T-cell (primary cell): ENCODE measurements at regions not wholly inside any gene's neighbourhood (a gene's known extent, or its start where the extent isn't known, plus 50 kb on each side); places are given as distances from the start of the nearest gene placed in this dataset.

Experiments
- ATAC-seq, 4 experiments: fragments of 200-7000 bp in 3 of 4; fragments of 150-1000 bp in 1 of 4; cut with Tn5 transposase; replicated peaks in 1 of 4; 1 replicate in 3 of 4; 2 replicates in 1 of 4; pipeline ENCODE4 v1.10.0; 2021; ENCODE audit warnings: moderate library complexity in 3 of 4, mild to moderate bottlenecking in 2 of 4, moderate number of reproducible peaks in 1 of 4
- CTCF ChIA-PET, 2 donors: fragments of 300-600 bp; sonication (Branson Sonifier 250); formaldehyde crosslinking; loops; one replicate each; lab custom pipeline; 2022; ENCODE audit warnings: antibody characterized with exemption in 2 of 2; lab: Charles Lee
- POLR2A ChIA-PET, 2 donors: fragments of 300-600 bp; sonication (Branson Sonifier 250); formaldehyde crosslinking; loops; one replicate each; lab custom pipeline; 2022; ENCODE audit warnings: antibody characterized with exemption in 2 of 2; lab: Charles Lee
- DNase-seq, 35 experiments: peaks; one replicate each; pipeline versions ENCODE4 v3.0.0 to v3.0.0-alpha.2; 2013 to 2023
- H3K27ac ChIP-seq: one replicate; pipeline ENCODE4 v1.5.1; 2013; ENCODE audit warnings: low read length
- H3K27me3 ChIP-seq, 2 experiments: replicated peaks in 1 of 2; 1 replicate in 1 of 2; 2 replicates in 1 of 2; pipeline versions ENCODE4 v1.6.1 to v1.7.0; 2013; ENCODE audit warnings: low read length in 1 of 2, mixed read lengths in 1 of 2; ENCODE audit not compliant: control insufficient read depth in 2 of 2, insufficient read depth in 2 of 2; ENCODE audit errors: extremely low read depth in 1 of 2
- H3K36me3 ChIP-seq, 2 donors: 1 replicate in 1 of 2; 2 replicates in 1 of 2; pipeline versions ENCODE4 v1.6.1 to v1.7.0; 2013; ENCODE audit warnings: low read length in 1 of 2; ENCODE audit not compliant: control insufficient read depth in 2 of 2, insufficient read depth in 1 of 2; ENCODE audit errors: extremely low read depth in 1 of 2
- H3K4me1 ChIP-seq, 2 experiments: 1 replicate in 1 of 2; 2 replicates in 1 of 2; pipeline versions ENCODE4 v1.6.1 to v1.7.0; 2013; ENCODE audit warnings: low read length in 2 of 2, mixed read lengths in 1 of 2; ENCODE audit not compliant: insufficient read depth in 2 of 2, control insufficient read depth in 1 of 2; ENCODE audit errors: extremely low read depth in 1 of 2
- H3K4me3 ChIP-seq, 2 donors: 1 replicate in 1 of 2; 2 replicates in 1 of 2; pipeline versions ENCODE4 v1.5.1 to v1.7.0; 2013; ENCODE audit warnings: mild to moderate bottlenecking in 2 of 2, low read length in 1 of 2, moderate library complexity in 1 of 2; ENCODE audit not compliant: control insufficient read depth in 1 of 2; ENCODE audit errors: extremely low read depth in 1 of 2
- H3K9me3 ChIP-seq: 2 replicates; pipeline ENCODE4 v1.7.0; 2013
- H3K27ac Mint-ChIP-seq, 2 donors: one replicate each; pipeline ENCODE4 v1.8.0; 2020 to 2021; ENCODE audit warnings: mild to moderate bottlenecking in 2 of 2, mixed read lengths in 2 of 2
- H3K27me3 Mint-ChIP-seq, 2 donors: one replicate each; pipeline ENCODE4 v1.8.0; 2021 to 2022; ENCODE audit warnings: mixed read lengths in 2 of 2
- H3K36me3 Mint-ChIP-seq: one replicate; pipeline ENCODE4 v1.8.0; 2021; ENCODE audit warnings: mixed read lengths
- H3K4me1 Mint-ChIP-seq, 3 donors: one replicate each; pipeline ENCODE4 v1.8.0; 2020 to 2022; ENCODE audit warnings: mixed read lengths in 3 of 3, mild to moderate bottlenecking in 1 of 3
- H3K4me3 Mint-ChIP-seq, 3 donors: one replicate each; pipeline ENCODE4 v1.8.0; 2020 to 2022; ENCODE audit warnings: mild to moderate bottlenecking in 3 of 3, mixed read lengths in 3 of 3, moderate library complexity in 3 of 3
- H3K9me3 Mint-ChIP-seq, 3 donors: one replicate each; pipeline ENCODE4 v1.8.0; 2020 to 2022; ENCODE audit warnings: mixed read lengths in 3 of 3
- WGBS: methylation state at CpG from one replicate; pipeline ENCODE4 v1.1.5; 2013; ENCODE audit warnings: missing lambda C conversion rate; ENCODE audit not compliant: insufficient coverage; 5-methylcytosine and 5-hydroxymethylcytosine counted together

GRCh38 chr13:39266426-39266825 lies 228.2 kb downstream of the NHLRC3 start:
- Mint-ChIP-seq H3K36me3 (no peaks in the 10 kb centered on the region), H3K4me3 (no peak overlapping the region), H3K27me3 (peaks cover 1 to 28% of the 10 kb centered on the region in 2 donors), H3K9me3 (peaks cover 0 to 8% (median 0%) of the 10 kb centered on the region in 3 donors), H3K4me1 (no peaks in the 10 kb centered on the region), H3K27ac (no peak overlapping the region)
- no peaks in the 10 kb centered on the region for H3K27me3 ChIP-seq
- H3K27ac ChIP-seq: no peak overlapping the region
- no peak overlapping the region for H3K4me3 ChIP-seq
- ChIA-PET POLR2A (no interaction called here), CTCF (no interaction called here)
- DNase-seq (no peak), ATAC-seq (no peak)
- no peaks in the 10 kb centered on the region for H3K36me3 ChIP-seq
- no peaks in the 10 kb centered on the region for H3K4me1 ChIP-seq
- H3K9me3 ChIP-seq: no peaks in the 10 kb centered on the region

GRCh38 chr13:39268398-39268797 lies 230.1 kb downstream of the NHLRC3 start:
- H3K9me3 ChIP-seq: no peaks in the 10 kb centered on the region
- H3K36me3 ChIP-seq: no peaks in the 10 kb centered on the region
- H3K36me3 Mint-ChIP-seq: no peaks in the 10 kb centered on the region
- ChIA-PET POLR2A (no interaction called here), CTCF (no interaction called here)
- H3K27me3 ChIP-seq: no peaks in the 10 kb centered on the region
- 36% methylated on average over 1 of the region's 3 CpGs for WGBS
- H3K4me1 ChIP-seq: no peaks in the 10 kb centered on the region
- H3K27me3 Mint-ChIP-seq: peaks cover 1 to 21% of the 10 kb centered on the region in 2 donors
- DNase-seq: no peak
- no peak overlapping the region for H3K4me3 ChIP-seq
- no peak overlapping the region for H3K27ac ChIP-seq
- ATAC-seq: no peak
- H3K4me3 Mint-ChIP-seq: no peak overlapping the region
- no peak overlapping the region for H3K27ac Mint-ChIP-seq
- H3K9me3 Mint-ChIP-seq: peaks cover 0 to 8% (median 0%) of the 10 kb centered on the region in 3 donors
- no peaks in the 10 kb centered on the region for H3K4me1 Mint-ChIP-seq

GRCh38 chr13:39269004-39269403 lies 230.7 kb downstream of the NHLRC3 start:
- no peak overlapping the region for H3K4me3 ChIP-seq
- CTCF ChIA-PET: no interaction called here
- DNase-seq: no peak
- Mint-ChIP-seq H3K4me1 (no peaks in the 10 kb centered on the region), H3K4me3 (no peak overlapping the region), H3K36me3 (no peaks in the 10 kb centered on the region), H3K27ac (no peak overlapping the region), H3K27me3 (peaks cover 1 to 21% of the 10 kb centered on the region in 2 donors), H3K9me3 (peaks cover 0 to 8% (median 0%) of the 10 kb centered on the region in 3 donors)
- no peaks in the 10 kb centered on the region for H3K27me3 ChIP-seq
- no peaks in the 10 kb centered on the region for H3K36me3 ChIP-seq
- no peak overlapping the region for H3K27ac ChIP-seq
- POLR2A ChIA-PET: no interaction called here
- no peaks in the 10 kb centered on the region for H3K4me1 ChIP-seq
- H3K9me3 ChIP-seq: no peaks in the 10 kb centered on the region
- whole genome bisulfite sequencing: 78% methylated on average over 1 of the region's 2 CpGs
- no peak for ATAC-seq

DNA sequence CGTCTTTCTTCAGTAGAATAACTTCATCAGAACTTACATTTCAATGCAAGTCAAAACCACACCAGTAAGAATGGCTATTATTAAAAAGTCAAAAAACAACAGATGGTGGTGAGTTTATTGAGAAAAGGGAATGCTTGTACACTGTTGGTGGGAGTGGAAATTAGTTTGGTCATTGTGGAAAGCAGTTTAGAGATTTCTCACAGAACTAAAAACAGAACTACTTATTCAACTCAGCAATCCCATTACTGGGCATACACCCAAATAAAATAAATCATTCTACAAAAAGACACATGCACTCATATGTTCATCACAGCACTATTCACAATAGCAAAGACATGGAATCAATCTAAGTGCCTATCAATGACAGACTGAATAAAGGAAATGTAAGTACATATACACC lies 231.2 kb downstream of the NHLRC3 start:
- Histone ChIP-seq H3K36me3 (no peaks in the 10 kb centered on the region), H3K27ac (no peak overlapping the region), H3K4me3 (no peak overlapping the region), H3K9me3 (no peaks in the 10 kb centered on the region), H3K4me1 (no peaks in the 10 kb centered on the region), H3K27me3 (no peaks in the 10 kb centered on the region)
- DNase-seq (no peak), ATAC-seq (no peak)
- Mint-ChIP-seq H3K27me3 (peaks cover 1 to 21% of the 10 kb centered on the region in 2 donors), H3K9me3 (peaks cover 0 to 8% (median 0%) of the 10 kb centered on the region in 3 donors), H3K36me3 (no peaks in the 10 kb centered on the region), H3K4me1 (no peaks in the 10 kb centered on the region), H3K27ac (no peak overlapping the region), H3K4me3 (no peak overlapping the region)
- ChIA-PET CTCF (no interaction called here), POLR2A (no interaction called here)
- no CpG with 5 or more reads among the region's 1 CpG for WGBS

DNA sequence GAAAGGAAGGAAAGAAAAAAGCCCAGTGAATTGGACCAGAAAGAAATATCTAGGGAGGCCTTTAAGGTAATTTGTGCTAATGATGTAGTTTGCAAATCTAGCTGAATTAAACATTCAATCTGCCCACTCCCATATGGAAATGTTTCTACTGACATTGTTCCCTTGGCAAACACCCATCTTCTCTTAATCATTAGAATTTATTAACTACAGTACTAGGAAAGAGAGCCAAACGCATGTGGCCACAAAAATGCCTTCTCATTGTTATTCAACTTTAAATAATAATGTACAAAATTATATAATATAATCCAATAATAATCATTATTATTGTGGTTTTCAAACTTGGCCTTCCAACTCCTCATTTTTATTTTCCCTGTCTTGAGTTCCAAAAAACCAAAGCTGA lies 234.7 kb downstream of the NHLRC3 start:
- ChIA-PET CTCF (no interaction called here), POLR2A (no interaction called here)
- Histone ChIP-seq H3K27ac (no peak overlapping the region), H3K27me3 (no peaks in the 10 kb centered on the region), H3K4me3 (no peak overlapping the region), H3K4me1 (no peaks in the 10 kb centered on the region), H3K9me3 (no peaks in the 10 kb centered on the region), H3K36me3 (no peaks in the 10 kb centered on the region)
- Mint-ChIP-seq H3K36me3 (no peaks in the 10 kb centered on the region), H3K4me1 (no peaks in the 10 kb centered on the region), H3K27ac (no peak overlapping the region), H3K27me3 (peaks cover 3 to 13% of the 10 kb centered on the region in 2 donors), H3K9me3 (no peaks in the 10 kb centered on the region), H3K4me3 (no peak overlapping the region)
- ATAC-seq: no peak
- WGBS: no CpG with 5 or more reads among the region's 1 CpG
- DNase-seq: no peak

DNA sequence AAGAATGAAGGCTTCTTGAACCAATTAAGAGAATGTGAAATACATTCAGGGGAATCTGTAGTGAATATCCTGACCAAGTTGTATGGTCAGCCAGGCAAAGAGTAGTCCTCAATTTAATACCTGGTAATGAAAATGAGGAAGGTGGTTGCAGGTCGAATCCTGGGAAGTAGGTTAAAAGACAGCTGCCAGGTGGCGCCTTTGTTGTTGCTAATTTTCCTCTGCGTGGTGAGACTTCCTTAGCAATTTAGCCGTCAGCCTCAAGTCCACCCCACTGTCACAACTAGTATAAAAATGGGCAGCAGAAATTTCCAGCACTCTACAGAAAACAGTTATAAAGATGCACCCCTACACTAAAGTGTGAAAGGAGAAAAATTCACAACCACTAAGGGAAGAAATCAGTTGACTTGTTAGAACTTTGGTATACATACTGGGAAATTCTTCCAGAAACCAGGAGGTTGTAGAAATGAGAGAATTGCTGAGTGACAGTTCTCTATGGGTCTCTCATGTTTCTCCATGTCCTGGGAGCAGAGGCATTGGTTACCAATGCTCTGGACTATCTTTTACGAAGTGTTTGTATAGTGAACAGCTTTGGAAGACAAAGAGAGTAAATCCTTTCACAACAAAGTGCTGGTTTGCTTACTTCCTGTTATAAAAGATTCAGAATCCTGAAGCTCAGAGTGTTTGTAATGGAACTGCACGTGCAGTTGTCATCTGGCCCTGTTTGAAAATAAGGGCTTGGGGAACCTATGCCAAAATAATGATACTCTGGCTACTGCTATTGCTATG lies 235.9 kb downstream of the NHLRC3 start:
- ATAC-seq (no peak), DNase-seq (no peak)
- POLR2A ChIA-PET: no interaction called here
- H3K36me3 ChIP-seq: no peaks in the 10 kb centered on the region
- H3K27ac Mint-ChIP-seq: no peak overlapping the region
- peaks cover 3 to 9% of the 10 kb centered on the region in 2 donors for H3K27me3 Mint-ChIP-seq
- no peaks in the 10 kb centered on the region for H3K9me3 ChIP-seq
- no peaks in the 10 kb centered on the region for H3K9me3 Mint-ChIP-seq
- CTCF ChIA-PET: no interaction called here
- H3K4me1 Mint-ChIP-seq: no peaks in the 10 kb centered on the region
- H3K27ac ChIP-seq: no peak overlapping the region
- H3K27me3 ChIP-seq: no peaks in the 10 kb centered on the region
- no peak overlapping the region for H3K4me3 Mint-ChIP-seq
- WGBS: 67% methylated on average over 1 of the region's 6 CpGs
- no peaks in the 10 kb centered on the region for H3K36me3 Mint-ChIP-seq
- H3K4me1 ChIP-seq: no peaks in the 10 kb centered on the region
- H3K4me3 ChIP-seq: no peak overlapping the region
